IMR-90 (cell line): ENCODE measurements at regions not wholly inside any gene's neighbourhood (a gene's known extent, or its start where the extent isn't known, plus 50 kb on each side); places are given as distances from the start of the nearest gene placed in this dataset.

Experiments used
- ATAC-seq: fragments of 200-7000 bp; cut with Tn5 transposase; 2 replicates; pipeline ENCODE4 v1.9.1; 2020; ENCODE audit warnings: low read depth, mild to moderate bottlenecking, moderate library complexity
- BruUV-seq: library from RNA; stranded (reverse); fragments of 400-500 nt; replicated peaks from 2 replicates; lab custom pipeline; 2021; lab: Mats Ljungman, UMichigan
- CTCF ChIA-PET: fragments of 300-600 bp; formaldehyde crosslinking; extraction: SDS; loops from one replicate; lab custom pipeline; 2021; ENCODE audit warnings: antibody characterized with exemption; lab: Yijun Ruan, JAX
- POLR2A ChIA-PET: fragments of 300-600 bp; sonication (Branson Sonifier 250); formaldehyde crosslinking; loops from one replicate; lab custom pipeline; 2022; ENCODE audit warnings: antibody characterized with exemption; ENCODE audit not compliant: unreplicated experiment; lab: Charles Lee
- DNase-seq: peaks from one replicate; pipeline ENCODE4 v3.0.0; 2013
- H2AFZ ChIP-seq: replicated peaks from 2 replicates; pipeline ENCODE3; 2013; ENCODE audit warnings: low read length, mild to moderate bottlenecking; ENCODE audit not compliant: poor library complexity
- H2AK5ac ChIP-seq: 2 replicates; pipeline ENCODE4 v1.6.1; 2013; ENCODE audit warnings: low read depth, low read length, inconsistent platforms
- H2AK9ac ChIP-seq: replicated peaks from 2 replicates; pipeline ENCODE3; 2013; ENCODE audit warnings: mild to moderate bottlenecking, low read depth, low read length, moderate library complexity; ENCODE audit not compliant: poor library complexity
- H2BK120ac ChIP-seq: 2 replicates; pipeline ENCODE4 v1.6.1; 2013; ENCODE audit warnings: low read depth, low read length, inconsistent platforms
- H2BK15ac ChIP-seq: 3 replicates; pipeline ENCODE4 v1.6.1; 2013; ENCODE audit warnings: low read depth, low read length, inconsistent platforms
- H2BK20ac ChIP-seq: 2 replicates; pipeline ENCODE4 v1.6.1; 2013; ENCODE audit warnings: low read depth, mild to moderate bottlenecking, inconsistent platforms, low read length, moderate library complexity
- H2BK5ac ChIP-seq: 2 replicates; pipeline ENCODE4 v1.6.1; 2013; ENCODE audit warnings: mild to moderate bottlenecking, low read depth, low read length, inconsistent platforms; ENCODE audit not compliant: poor library complexity, severe bottlenecking
- H3K14ac ChIP-seq: replicated peaks from 2 replicates; pipeline ENCODE4 v1.6.1; 2013; ENCODE audit warnings: low read depth, low read length, inconsistent platforms
- H3K18ac ChIP-seq: 2 replicates; pipeline ENCODE4 v1.6.1; 2013; ENCODE audit warnings: low read depth, low read length, control low read depth
- H3K23ac ChIP-seq: 2 replicates; pipeline ENCODE4 v1.6.1; 2013; ENCODE audit warnings: low read depth, low read length, inconsistent platforms
- H3K27ac ChIP-seq: 2 replicates; pipeline ENCODE4 v1.5.1; 2013; ENCODE audit warnings: mild to moderate bottlenecking, control low read depth, low read length; ENCODE audit not compliant: insufficient read depth
- H3K27me3 ChIP-seq: 2 replicates; pipeline ENCODE4 v1.6.1; 2013; ENCODE audit warnings: low read length; ENCODE audit not compliant: control insufficient read depth, insufficient read depth
- H3K36me3 ChIP-seq: 2 replicates; pipeline ENCODE4 v1.6.1; 2013; ENCODE audit warnings: low read length, mixed read lengths; ENCODE audit not compliant: control insufficient read depth, insufficient read depth
- H3K4ac ChIP-seq: 2 replicates; pipeline ENCODE4 v1.6.1; 2013; ENCODE audit warnings: low read depth, low read length, inconsistent platforms
- H3K4me1 ChIP-seq: 2 replicates; pipeline ENCODE4 v1.6.1; 2013; ENCODE audit warnings: low read length, mixed read lengths; ENCODE audit not compliant: control insufficient read depth, insufficient read depth
- H3K4me2 ChIP-seq: 2 replicates; pipeline ENCODE4 v1.6.1; 2013; ENCODE audit warnings: low read depth, mild to moderate bottlenecking, control low read depth, low read length, moderate library complexity
- H3K4me3 ChIP-seq: 2 replicates; pipeline ENCODE4 v1.5.1; 2013; ENCODE audit warnings: low read depth, mild to moderate bottlenecking, control low read depth, low read length, moderate library complexity; ENCODE audit not compliant: insufficient read depth
- H3K56ac ChIP-seq: 2 replicates; pipeline ENCODE4 v1.6.1; 2013; ENCODE audit warnings: low read length, inconsistent platforms; ENCODE audit not compliant: insufficient read depth; ENCODE audit errors: extremely low read depth
- H3K79me1 ChIP-seq, 2 experiments: 2 replicates each; pipeline ENCODE4 v1.6.1; 2013; ENCODE audit warnings: low read length in 2 of 2, inconsistent platforms in 1 of 2, low read depth in 1 of 2
- H3K9ac ChIP-seq: 2 replicates; pipeline ENCODE4 v1.6.1; 2013; ENCODE audit warnings: low read depth, low read length, control low read depth
- H3K9me1 ChIP-seq: 2 replicates; pipeline ENCODE4 v1.6.1; 2013; ENCODE audit warnings: low read length, inconsistent platforms; ENCODE audit not compliant: insufficient read depth
- H3K9me3 ChIP-seq: 2 replicates; pipeline ENCODE4 v1.6.1; 2013; ENCODE audit warnings: low read length; ENCODE audit not compliant: control insufficient read depth, insufficient read depth
- H4K20me1 ChIP-seq: 2 replicates; pipeline ENCODE4 v1.6.1; 2013; ENCODE audit warnings: low read length, inconsistent platforms; ENCODE audit not compliant: insufficient read depth
- H4K5ac ChIP-seq: 2 replicates; pipeline ENCODE4 v1.6.1; 2013; ENCODE audit warnings: mild to moderate bottlenecking, low read depth, low read length, control low read depth
- H4K8ac ChIP-seq, 2 experiments: 2 replicates each; pipeline ENCODE4 v1.6.1; 2013; ENCODE audit warnings: low read depth in 2 of 2, low read length in 2 of 2, control low read depth in 1 of 2, inconsistent platforms in 1 of 2
- H4K91ac ChIP-seq: 2 replicates; pipeline ENCODE4 v1.6.1; 2013; ENCODE audit warnings: low read depth, low read length, inconsistent platforms; ENCODE audit not compliant: insufficient read depth
- BHLHE40 ChIP-seq: fragments of 150-350 bp; IDR thresholded peaks from 2 replicates; pipeline ENCODE4 v1.6.1; 2016; ENCODE audit warnings: mild to moderate bottlenecking, low read depth, low read length
- CEBPB ChIP-seq: IDR thresholded peaks from 2 replicates; pipeline ENCODE4 v1.6.1; 2012; ENCODE audit warnings: low read depth, low read length, improper control_type of control experiment
- CHD1 ChIP-seq: IDR thresholded peaks from 2 replicates; pipeline ENCODE4 v1.6.1; 2012; ENCODE audit warnings: low read depth, low read length, improper control_type of control experiment
- CTCF ChIP-seq: conservative IDR thresholded peaks from 2 replicates; pipeline ENCODE4 v1.5.1; 2012; ENCODE audit warnings: mild to moderate bottlenecking, low read depth, low read length, improper control_type of control experiment
- FOS ChIP-seq: fragments of 150-350 bp; IDR thresholded peaks from 2 replicates; pipeline ENCODE4 v1.6.1; 2016; ENCODE audit warnings: low read depth, low read length
- MAFK ChIP-seq: IDR thresholded peaks from 2 replicates; pipeline ENCODE4 v1.6.1; 2012; ENCODE audit warnings: low read depth, low read length, improper control_type of control experiment
- MXI1 ChIP-seq: IDR thresholded peaks from 2 replicates; pipeline ENCODE4 v1.6.1; 2012; ENCODE audit warnings: low read depth, mild to moderate bottlenecking, low read length, moderate library complexity, borderline replicate concordance
- NFE2L2 ChIP-seq: fragments of 150-350 bp; IDR thresholded peaks from 2 replicates; pipeline ENCODE4 v1.6.1; 2016; ENCODE audit warnings: low read depth, mild to moderate bottlenecking, low read length
- POLR2A ChIP-seq: IDR thresholded peaks from 2 replicates; pipeline ENCODE4 v1.6.1; 2012; ENCODE audit warnings: mild to moderate bottlenecking, low read depth, low read length
- RFX5 ChIP-seq: IDR thresholded peaks from 2 replicates; pipeline ENCODE4 v1.8.0; 2012; ENCODE audit warnings: low read depth, mild to moderate bottlenecking, low read length, moderate library complexity
- dilution Hi-C: fragments of 300-500 bp; cut with HindIII; formaldehyde crosslinking; loops from one replicate; pipeline ENCODE4 v1.14.3; 2018; ENCODE audit warnings: low sequenced_read_pairs; ENCODE audit not compliant: unreplicated experiment
- in situ Hi-C: fragments of 300-500 bp; cut with MboI; formaldehyde crosslinking; loops from 3 replicates; pipeline ENCODE4 v1.14.3; 2019; ENCODE audit warnings: low sequenced_read_pairs, inconsistent platforms, mixed read lengths
- intact Hi-C: fragments of 100-400 bp; cut with micrococcal nuclease; formaldehyde crosslinking; loops from 2 replicates; pipeline ENCODE4 v1.10.0; 2022

- no peak overlapping the region for H4K5ac ChIP-seq
- no peaks in the 10 kb centered on the region for H4K20me1 ChIP-seq
- H4K8ac ChIP-seq = no peak overlapping the region
- H3K14ac ChIP-seq = no peak overlapping the region
- no peak overlapping the region for H3K23ac ChIP-seq
- H3K56ac ChIP-seq = no peak overlapping the region
- H4K91ac ChIP-seq = no peak overlapping the region
- BruUV-seq = no TSS peak
- H2AK5ac ChIP-seq = no peak overlapping the region
- H3K4me2 ChIP-seq = no peak overlapping the region
- no peak for TF ChIP-seq RFX5
- no peak for TF ChIP-seq MAFK
- no peak for TF ChIP-seq CEBPB
- TF ChIP-seq BHLHE40 = no peak
- no peak for TF ChIP-seq NFE2L2
- TF ChIP-seq CTCF = no peak
- TF ChIP-seq CHD1 = no peak
- no peak for TF ChIP-seq POLR2A
- TF ChIP-seq MXI1 = no peak
- no peak for TF ChIP-seq FOS
- ATAC-seq (no peak), DNase-seq (no peak)
- in situ Hi-C loops (no loop called here), dilution Hi-C loops (no loop called here), intact Hi-C loops (no loop called here)
- H2BK120ac ChIP-seq = no peak overlapping the region
- H2BK5ac ChIP-seq = no peak overlapping the region
- no peak overlapping the region for H3K9ac ChIP-seq
- CTCF ChIA-PET = interaction anchor here (0.6 kb wide), 1 partner anchor 12 kb away, joined by 3 read pairs; no protein-coding TSS in a partner anchor
- H3K27ac ChIP-seq = no peak overlapping the region
- no peak overlapping the region for H2BK20ac ChIP-seq
- no peaks in the 10 kb centered on the region for H3K9me3 ChIP-seq
- H3K9me1 ChIP-seq = no peaks in the 10 kb centered on the region
- H2BK15ac ChIP-seq = no peak overlapping the region
- no peak overlapping the region for H2AK9ac ChIP-seq
- peaks cover 7% of the 10 kb centered on the region; the same call in 1 of the 2 replicates for H3K27me3 ChIP-seq
- no peaks in the 10 kb centered on the region for H3K36me3 ChIP-seq
- H3K79me1 ChIP-seq = no peaks in the 10 kb centered on the region
- no peaks in the 10 kb centered on the region for H3K4me1 ChIP-seq
- POLR2A ChIA-PET = no interaction called here
- no peak overlapping the region for H3K4ac ChIP-seq
- H3K4me3 ChIP-seq = no peak overlapping the region
- no peak overlapping the region for H2AFZ ChIP-seq
- H3K18ac ChIP-seq = no peak overlapping the region
Observed at GRCh38 chr6:12622566-12622965, 94.0 kb upstream of the PHACTR1 start.
